NCI-H128 (cell line): ENCODE measurements at regions not wholly inside any gene's neighbourhood (a gene's known extent, or its start where the extent isn't known, plus 50 kb on each side); places are given as distances from the start of the nearest gene placed in this dataset.

Source experiments
- DNase-seq: peaks from one replicate; lab custom pipeline; 2025; ENCODE audit not compliant: unreplicated experiment; lab: John Stamatoyannopoulos, UW

GRCh38 chr14:86050757-86051156 lies 520.8 kb downstream of the FLRT2 start:
- DNase-seq, result no peak

DNA sequence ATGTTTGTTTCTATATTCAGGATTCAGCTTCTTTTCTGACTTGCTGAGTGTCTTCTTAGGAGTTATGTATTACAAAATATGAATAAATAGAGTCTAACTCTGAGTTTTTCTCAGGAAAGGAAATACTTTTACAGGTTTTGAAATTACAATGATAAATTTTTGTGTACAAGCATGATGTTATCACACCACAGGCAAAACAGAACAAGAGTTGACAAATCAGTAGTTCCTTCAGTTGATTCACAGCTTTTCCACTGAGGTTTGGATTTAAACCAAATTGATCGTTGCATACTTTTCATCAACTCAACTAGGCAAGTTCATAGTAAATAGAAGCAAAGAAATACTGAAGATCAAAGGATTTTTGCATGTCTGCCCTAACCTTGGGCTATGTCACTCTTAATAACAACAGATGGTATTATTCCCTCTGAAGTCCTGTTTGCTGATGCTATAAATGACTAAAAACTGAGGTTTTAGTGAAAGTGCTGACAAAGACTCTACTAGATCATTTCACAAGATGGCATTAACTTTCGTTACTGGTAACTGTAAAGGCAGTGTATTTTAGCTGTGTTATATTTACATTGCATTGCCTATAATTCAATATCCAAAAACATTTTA lies 520.2 kb downstream of the FLRT2 start:
- no peak for DNase-seq

DNA sequence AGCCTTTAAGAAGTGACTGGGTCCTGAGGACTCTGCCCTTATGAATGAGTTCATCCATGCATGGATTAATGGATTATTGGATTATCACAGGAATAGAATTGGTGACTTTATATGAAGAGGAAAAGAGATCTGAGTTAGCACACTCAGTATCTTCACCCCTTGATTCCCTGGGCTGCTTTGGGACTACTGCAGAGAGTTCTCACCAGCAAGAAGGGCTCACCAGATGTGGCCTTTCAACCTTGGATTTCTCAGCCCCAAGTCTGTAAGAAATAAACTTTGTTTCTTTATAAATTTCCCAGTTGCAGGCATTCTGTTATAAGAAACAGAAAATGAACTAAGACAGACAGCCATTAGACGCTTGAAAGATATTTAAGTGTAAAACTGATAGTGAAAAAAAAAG lies 509.2 kb downstream of the FLRT2 start:
- no peak for DNase-seq

GRCh38 chr14:86038387-86039042 lies 508.6 kb downstream of the FLRT2 start:
- no peak for DNase-seq

GRCh38 chr14:86035882-86036281 lies 505.9 kb downstream of the FLRT2 start:
- DNase-seq, result no peak

- no peak for DNase-seq
Observed at GRCh38 chr14:86027990-86028389, 498.0 kb downstream of the FLRT2 start.

GRCh38 chr14:86027144-86027543 lies 497.2 kb downstream of the FLRT2 start:
- no peak for DNase-seq

DNA sequence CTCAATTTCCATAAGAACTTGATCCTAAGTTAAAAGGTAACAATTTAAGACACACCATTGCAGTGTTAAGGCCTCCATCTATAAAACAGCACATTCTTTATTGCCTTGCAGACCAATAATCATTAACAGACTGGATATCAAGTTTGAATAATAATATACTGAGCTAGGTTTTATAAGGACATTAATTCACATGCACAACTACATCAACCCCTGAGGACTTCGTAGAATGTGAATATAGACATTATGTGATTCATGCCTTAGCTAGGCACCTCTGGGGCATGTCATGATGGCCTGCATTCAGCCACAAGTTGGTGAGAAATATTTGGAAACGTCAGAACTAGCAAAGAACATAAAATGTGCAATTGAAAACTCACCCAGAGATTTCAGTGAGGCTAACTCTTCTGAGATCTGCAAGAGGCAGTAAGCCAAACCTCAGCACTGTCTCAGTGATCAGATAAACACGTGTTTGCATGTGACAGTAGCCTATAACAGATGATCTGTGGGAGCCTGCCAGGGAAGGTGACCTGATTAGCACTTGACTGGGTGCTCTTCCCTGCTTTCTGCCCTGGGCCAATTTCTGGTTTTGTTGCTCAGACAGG lies 492.2 kb downstream of the FLRT2 start:
- DNase-seq, result no peak

DNA sequence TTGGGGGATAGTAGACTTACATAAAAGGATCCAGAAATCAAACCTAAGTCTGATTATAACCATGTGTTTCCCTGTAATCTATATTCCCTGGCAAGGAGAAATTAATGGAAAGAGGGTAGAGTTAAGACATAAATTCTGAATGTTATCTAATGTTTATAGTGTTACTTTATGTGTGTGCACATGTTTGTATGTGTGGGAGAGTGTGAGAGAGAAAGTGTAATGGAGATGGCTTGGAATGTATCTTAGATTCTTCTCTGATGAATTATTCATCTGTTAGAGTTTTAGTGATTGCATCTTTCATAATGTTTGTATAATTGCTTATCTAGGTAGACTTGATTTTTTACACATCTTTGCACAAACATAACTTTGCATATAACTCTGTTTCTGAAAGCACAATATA lies 490.9 kb downstream of the FLRT2 start:
- no peak for DNase-seq

DNA sequence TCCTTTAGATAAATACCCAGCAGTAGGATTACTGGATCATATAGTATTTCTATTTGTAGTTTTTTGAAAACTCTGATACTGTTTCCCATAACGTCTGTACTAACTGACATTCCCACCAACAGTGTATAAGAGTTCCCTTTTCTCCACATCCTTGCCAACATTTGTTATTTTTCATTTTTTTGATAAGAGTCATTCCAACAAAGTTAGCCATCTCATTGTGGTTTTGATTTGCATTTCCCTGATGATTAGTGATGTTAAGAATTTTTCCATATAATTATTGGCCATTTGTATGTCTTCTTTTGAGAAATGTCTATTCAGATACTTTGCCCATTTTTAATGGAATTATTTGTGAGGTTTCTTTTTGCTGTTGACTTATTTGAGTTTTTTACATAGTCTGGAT lies 486.0 kb downstream of the FLRT2 start:
- DNase-seq, result no peak

DNA sequence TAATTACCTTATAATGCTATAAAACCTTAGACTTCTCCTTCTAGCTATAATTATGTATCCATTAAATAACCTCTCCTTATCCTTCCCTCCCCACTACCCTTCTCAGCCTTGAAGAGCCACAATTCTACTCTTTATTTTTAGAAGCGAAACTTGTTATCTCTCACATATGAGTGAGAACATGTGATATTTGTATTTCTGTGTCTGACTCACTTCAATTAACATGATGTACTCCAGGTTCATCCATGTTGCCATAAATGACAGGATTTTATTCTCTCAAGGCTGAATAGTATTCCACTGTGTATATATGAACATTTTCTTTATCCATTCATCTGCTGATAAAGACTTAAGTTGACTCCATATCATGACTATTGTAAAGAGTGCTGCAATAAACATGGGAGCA lies 485.6 kb downstream of the FLRT2 start:
- DNase-seq, result no peak

GRCh38 chr14:86013641-86014040 lies 483.7 kb downstream of the FLRT2 start:
- no peak for DNase-seq

DNA sequence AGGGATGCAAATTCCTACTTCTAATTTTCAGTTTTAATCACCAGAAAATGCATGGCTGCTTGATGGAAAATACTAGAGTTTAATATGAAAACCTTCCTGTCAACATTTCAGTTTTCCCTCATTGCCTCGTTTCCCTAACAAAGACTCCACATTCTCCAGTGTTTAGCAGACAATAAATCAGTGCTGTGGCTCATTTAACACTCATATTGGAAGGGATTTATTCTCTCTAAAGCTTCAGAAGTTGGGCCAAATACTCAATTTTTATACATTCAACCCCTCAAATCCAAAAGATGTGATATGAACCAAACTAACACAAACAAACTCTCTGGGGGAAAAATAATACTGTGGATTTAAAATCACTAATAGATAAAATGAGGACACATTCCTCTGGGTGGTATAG lies 482.5 kb downstream of the FLRT2 start:
- DNase-seq, result no peak

DNA sequence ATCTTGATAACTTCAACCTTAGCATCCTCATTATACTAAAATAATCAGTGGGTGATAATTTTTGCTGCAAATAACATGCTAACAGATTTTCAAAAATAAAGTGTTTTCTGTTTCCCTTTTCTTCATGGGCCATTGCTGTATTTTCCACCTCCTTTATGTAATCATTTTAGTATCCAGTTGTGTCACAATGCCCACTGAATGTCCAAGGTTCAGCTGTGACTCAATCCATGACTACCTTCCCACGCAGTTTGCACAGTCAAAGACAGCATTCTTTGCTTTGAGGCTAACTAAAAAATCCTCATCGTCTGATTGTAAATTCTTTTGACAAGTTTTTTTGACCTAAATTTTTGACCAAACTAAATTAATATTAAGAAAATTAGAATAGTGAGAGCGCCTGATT lies 474.1 kb downstream of the FLRT2 start:
- no peak for DNase-seq

DNA sequence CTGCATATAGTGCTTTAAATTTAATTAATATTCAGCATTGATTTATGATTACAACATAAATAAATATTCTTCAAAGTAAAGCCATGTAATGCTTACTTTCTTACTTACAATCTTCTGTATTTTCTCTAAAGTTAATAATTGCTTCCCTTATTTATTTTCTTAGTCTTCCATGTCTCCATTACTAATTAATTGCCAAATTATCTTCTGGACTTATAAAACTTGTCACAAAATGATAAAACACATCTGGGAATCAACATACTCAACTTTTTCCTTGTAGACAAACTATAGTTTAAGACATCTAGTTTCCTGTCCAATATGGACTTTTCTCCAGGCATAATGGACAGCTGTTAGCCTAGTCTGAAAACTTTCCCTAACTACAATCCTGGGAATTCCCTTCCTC lies 466.6 kb downstream of the FLRT2 start:
- DNase-seq, result no peak

DNA sequence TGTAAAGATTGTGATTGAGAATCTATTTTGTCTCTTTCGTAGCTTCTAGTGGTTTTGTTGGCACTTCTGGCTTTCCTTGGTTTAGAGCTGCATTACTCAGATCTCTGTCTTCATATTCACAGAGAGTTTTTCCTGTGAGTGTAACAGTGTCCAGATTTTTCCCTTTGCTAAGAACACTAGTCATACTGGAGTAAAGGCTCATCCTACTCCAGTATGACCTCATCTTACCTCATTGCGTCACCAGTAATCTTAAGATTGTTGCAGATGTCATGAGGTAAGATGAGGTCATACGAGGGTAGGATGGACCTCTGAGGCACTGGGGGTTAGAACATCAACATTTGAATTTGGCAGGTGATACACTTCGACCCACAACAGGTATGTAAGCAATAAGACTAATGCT lies 461.2 kb downstream of the FLRT2 start:
- DNase-seq, result no peak

DNA sequence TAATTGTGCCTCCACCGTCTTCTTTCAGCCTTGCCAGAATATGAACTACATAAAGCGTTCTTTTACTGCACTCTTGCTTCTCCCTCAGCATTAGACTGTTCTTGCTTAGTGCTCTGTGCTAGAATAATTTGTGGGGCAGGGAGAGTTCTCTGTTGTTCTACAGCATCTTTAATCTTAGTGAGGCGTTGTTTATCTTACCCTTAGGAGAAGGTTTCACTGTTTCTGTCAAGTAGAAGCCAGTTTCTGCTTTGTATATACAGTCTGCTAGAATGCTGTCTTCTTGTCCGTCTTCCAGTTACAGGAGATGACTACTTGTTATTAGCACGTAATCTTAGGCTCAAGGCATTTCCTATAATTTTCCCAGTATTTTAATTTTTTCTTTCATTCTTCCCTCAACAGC lies 458.0 kb downstream of the FLRT2 start:
- no peak for DNase-seq

GRCh38 chr14:85987292-85987691 lies 457.3 kb downstream of the FLRT2 start:
- DNase-seq, result no peak

DNA sequence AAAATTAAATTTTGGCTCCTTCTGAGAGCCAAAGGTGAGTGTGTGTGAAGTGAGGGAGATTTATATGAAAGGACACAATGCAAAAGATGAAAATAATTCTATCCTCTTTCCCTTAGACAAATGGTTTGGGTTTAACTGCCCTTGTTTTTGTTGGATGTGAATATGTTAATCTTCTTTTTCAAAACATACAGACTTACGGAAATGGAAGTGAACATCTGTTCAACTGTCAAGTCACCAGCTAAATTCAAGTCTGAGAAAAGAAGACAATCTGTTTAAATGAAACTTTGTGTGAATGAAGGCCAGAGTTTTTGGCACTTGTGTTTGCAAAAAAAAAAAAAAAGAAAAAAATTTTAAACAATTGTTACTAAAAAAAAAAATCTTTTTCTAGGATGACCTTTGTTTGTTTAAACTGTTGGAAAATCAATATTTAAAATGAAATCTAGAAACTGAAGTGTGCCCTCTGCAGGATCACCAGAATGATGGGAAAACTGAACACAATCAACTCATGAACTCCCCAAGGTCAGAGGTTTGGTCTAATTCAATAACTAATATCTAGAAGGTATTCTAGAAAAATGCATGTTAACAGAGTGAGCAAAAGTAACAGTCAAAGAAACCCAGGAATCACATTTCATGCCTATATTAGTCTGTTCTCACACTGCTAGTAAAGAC lies 448.8 kb downstream of the FLRT2 start:
- no peak for DNase-seq

- no peak for DNase-seq
Observed at GRCh38 chr14:85974602-85975001, 444.7 kb downstream of the FLRT2 start.

DNA sequence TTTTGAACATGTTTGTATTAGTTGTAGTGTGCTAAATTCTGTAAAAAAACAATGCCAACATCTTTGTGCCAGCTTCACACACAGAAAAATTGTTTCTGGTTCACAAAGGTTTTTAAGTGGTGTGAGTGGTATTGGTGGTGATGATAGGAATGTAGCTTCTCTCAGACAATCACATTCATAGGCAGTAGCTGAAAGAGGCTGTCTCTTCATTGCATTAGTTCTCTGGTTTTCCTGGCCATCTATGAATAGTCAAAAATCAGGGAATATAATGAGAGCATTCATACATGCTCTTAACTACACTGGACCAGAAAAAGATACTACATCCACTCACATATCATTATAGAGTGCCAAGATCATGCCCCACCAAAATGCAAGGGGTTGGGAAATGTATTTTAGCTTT lies 433.5 kb downstream of the FLRT2 start:
- DNase-seq, result no peak

DNA sequence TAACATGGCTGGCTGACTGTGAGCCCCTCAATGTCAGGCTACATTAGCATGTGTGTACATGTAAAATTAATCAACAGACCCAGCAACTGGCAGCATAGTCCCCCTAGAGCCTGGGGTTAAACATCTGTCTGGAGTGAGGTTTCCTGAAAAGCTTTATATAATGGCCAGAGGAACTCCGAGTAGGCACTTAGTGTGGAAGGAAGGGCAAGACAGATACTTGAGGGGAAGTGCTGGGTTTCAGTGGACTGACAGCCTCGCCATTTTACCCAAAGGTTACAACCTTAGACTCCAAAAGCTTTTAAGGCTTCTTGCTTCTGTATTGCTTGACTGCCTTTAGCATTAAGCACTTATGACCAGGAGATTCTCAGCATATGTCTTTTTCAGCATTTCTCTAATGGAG lies 430.8 kb downstream of the FLRT2 start:
- no peak for DNase-seq
